ENCODE measurements at regions not wholly inside any gene's neighbourhood (a gene's known extent, or its start where the extent isn't known, plus 50 kb on each side); places are given as distances from the start of the nearest gene placed in this dataset.

DNA sequence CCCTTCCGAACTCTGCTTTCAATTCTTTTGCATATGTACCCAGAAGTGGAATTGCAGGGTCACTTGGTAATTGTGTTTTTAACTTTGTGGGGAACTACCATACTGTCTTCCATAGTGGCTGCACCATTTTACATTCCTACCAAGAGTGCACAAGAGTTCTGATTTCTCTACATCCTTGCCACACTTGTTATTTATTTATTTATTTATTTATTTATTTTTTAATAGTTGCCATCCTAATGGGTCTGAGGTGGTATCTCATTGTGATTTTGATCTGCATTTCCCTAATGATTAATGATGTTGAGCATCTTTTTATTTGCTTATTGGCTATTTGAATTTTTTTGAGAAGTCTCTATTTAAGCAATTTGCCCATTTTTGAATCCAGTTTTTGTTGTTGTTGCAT is 422.4 kb downstream of the PTPRU start:
- no peak overlapping the region for H3K27ac ChIP-seq
- no peaks in the 10 kb centered on the region for H3K9me3 ChIP-seq
- no peaks in the 10 kb centered on the region for H3K27me3 ChIP-seq
- H3K36me3 ChIP-seq: no peaks in the 10 kb centered on the region
- no peak for TF ChIP-seq CTCF (IDR thresholded peaks at IDR 0.05)
- no peak overlapping the region for H3K4me3 ChIP-seq (ENCODE audit: low read depth in 1 of 2, low read length in 1 of 2)
- no peaks in the 10 kb centered on the region for H3K4me1 ChIP-seq (ENCODE audit: control insufficient read depth in 1 of 2, insufficient read depth in 1 of 2, low read depth in 1 of 2, low read length in 1 of 2)

- no peak overlapping the region for H3K27ac ChIP-seq
- no peaks in the 10 kb centered on the region for H3K9me3 ChIP-seq
- no peaks in the 10 kb centered on the region for H3K36me3 ChIP-seq
- H3K27me3 ChIP-seq: no peaks in the 10 kb centered on the region
- H3K4me1 ChIP-seq (ENCODE audit: control insufficient read depth in 1 of 2, insufficient read depth in 1 of 2, low read depth in 1 of 2, low read length in 1 of 2): no peaks in the 10 kb centered on the region
- no peak for TF ChIP-seq CTCF (IDR thresholded peaks at IDR 0.05)
- no peak overlapping the region for H3K4me3 ChIP-seq (ENCODE audit: low read depth in 1 of 2, low read length in 1 of 2)
Measured at GRCh38 chr1:29657816-29658215, 421.5 kb downstream of the PTPRU start.

- H3K4me3 ChIP-seq (ENCODE audit: low read depth in 1 of 2, low read length in 1 of 2): no peak overlapping the region
- no peaks in the 10 kb centered on the region for H3K4me1 ChIP-seq (ENCODE audit: control insufficient read depth in 1 of 2, insufficient read depth in 1 of 2, low read depth in 1 of 2, low read length in 1 of 2)
- H3K27ac ChIP-seq: no peak overlapping the region
- no peaks in the 10 kb centered on the region for H3K36me3 ChIP-seq
- TF ChIP-seq CTCF (IDR thresholded peaks at IDR 0.05): no peak
- H3K27me3 ChIP-seq: no peaks in the 10 kb centered on the region
- no peaks in the 10 kb centered on the region for H3K9me3 ChIP-seq
Measured at GRCh38 chr1:29655945-29656850, 419.9 kb downstream of the PTPRU start.

GRCh38 chr1:29655145-29655544 is 418.8 kb downstream of the PTPRU start:
- Histone ChIP-seq H3K4me3 (ENCODE audit: low read depth in 1 of 2, low read length in 1 of 2) (no peak overlapping the region), H3K4me1 (ENCODE audit: control insufficient read depth in 1 of 2, insufficient read depth in 1 of 2, low read depth in 1 of 2, low read length in 1 of 2) (no peaks in the 10 kb centered on the region), H3K9me3 (no peaks in the 10 kb centered on the region), H3K27me3 (no peaks in the 10 kb centered on the region), H3K27ac (no peak overlapping the region), H3K36me3 (no peaks in the 10 kb centered on the region)
- TF ChIP-seq CTCF (IDR thresholded peaks at IDR 0.05): no peak

- TF ChIP-seq CTCF (IDR thresholded peaks at IDR 0.05): no peak
- Histone ChIP-seq H3K4me1 (ENCODE audit: control insufficient read depth in 1 of 2, insufficient read depth in 1 of 2, low read depth in 1 of 2, low read length in 1 of 2) (no peaks in the 10 kb centered on the region), H3K27ac (no peak overlapping the region), H3K4me3 (ENCODE audit: low read depth in 1 of 2, low read length in 1 of 2) (no peak overlapping the region), H3K9me3 (no peaks in the 10 kb centered on the region), H3K36me3 (no peaks in the 10 kb centered on the region), H3K27me3 (no peaks in the 10 kb centered on the region)
Measured at GRCh38 chr1:29653886-29654450, 417.6 kb downstream of the PTPRU start.
